ENCODE measurements at regions not wholly inside any gene's neighbourhood (a gene's known extent, or its start where the extent isn't known, plus 50 kb on each side); places are given as distances from the start of the nearest gene placed in this dataset.

GRCh38 chr2:19456705-19457309 lies 98.4 kb upstream of the OSR1 start:
- Histone ChIP-seq H3K9me3 (peaks cover 0 to 23% (median 13%) of the 10 kb centered on the region in 11 donors), H3K36me3 (no peaks in the 10 kb centered on the region), H3K4me3 (no peak overlapping the region), H3K27me3 (no peaks in the 10 kb centered on the region), H3K4me1 (peaks cover 0 to 18% (median 0%) of the 10 kb centered on the region in 9 donors), H3K27ac (no peak overlapping the region)
- intact Hi-C loops (cut with DNase I): no loop called here
- DNase-seq (no peak), ATAC-seq (peak in 2 of 8 donors; percentile 44 to 61)
- no peak for TF ChIP-seq CTCF (IDR thresholded peaks at IDR 0.05)
- 24 to 33% methylated on average over 1 of the region's 1 CpG for WGBS, 2 donors

DNA sequence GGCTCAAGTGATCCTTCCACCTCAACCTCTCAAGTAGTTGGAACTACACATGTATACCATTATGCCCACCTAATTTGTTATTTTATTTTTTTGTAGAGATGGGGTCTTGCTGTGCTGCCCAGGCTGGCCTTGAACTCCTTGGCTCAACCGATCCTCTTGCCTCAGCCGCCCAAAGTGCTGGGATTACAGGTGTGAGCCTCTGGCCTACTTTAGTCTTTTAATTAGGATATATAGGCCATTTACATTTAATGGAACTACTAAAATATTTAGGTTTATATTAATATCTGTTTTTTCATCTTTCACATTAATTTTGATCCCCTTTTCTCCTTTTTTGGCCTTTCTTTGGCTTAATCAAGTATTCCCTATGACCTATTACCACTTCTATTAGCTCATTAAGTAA lies 95.7 kb upstream of the OSR1 start:
- WGBS, 2 donors: 92 to 97% methylated on average over 2 of the region's 2 CpGs
- H3K4me1 ChIP-seq: peaks cover 0 to 18% (median 0%) of the 10 kb centered on the region in 9 donors
- no peaks in the 10 kb centered on the region for H3K36me3 ChIP-seq
- ATAC-seq: no peak
- TF ChIP-seq CTCF (IDR thresholded peaks at IDR 0.05): no peak
- no peak overlapping the region for H3K4me3 ChIP-seq
- no peak for DNase-seq
- no peaks in the 10 kb centered on the region for H3K27me3 ChIP-seq
- no peak overlapping the region for H3K27ac ChIP-seq
- intact Hi-C loops (cut with DNase I): no loop called here
- peaks cover 0 to 23% (median 13%) of the 10 kb centered on the region in 11 donors for H3K9me3 ChIP-seq

DNA sequence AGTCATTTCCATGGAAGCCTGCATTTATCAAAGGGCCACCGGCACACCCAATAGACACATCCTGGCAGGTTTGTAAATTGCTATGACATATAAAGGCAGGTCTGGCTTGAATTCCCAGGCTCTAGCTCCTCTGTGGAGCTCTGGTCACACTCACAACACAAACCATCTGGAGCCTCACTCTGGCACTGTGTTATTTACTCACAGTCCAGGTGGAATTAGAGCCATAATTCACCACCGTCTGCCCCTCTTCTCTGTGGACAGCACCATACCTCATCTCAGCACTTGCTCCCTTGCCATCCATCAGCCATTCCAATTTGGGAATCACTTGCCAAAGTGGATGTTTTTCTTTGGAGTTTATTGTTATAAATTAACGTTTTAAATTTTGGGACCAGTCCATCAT lies 84.3 kb upstream of the OSR1 start:
- no peak overlapping the region for H3K27ac ChIP-seq
- WGBS, 2 donors: 86 to 88% methylated on average over 3 of the region's 3 CpGs
- no peak for TF ChIP-seq CTCF (IDR thresholded peaks at IDR 0.05)
- no peak overlapping the region for H3K4me3 ChIP-seq
- intact Hi-C loops (cut with DNase I): no loop called here
- H3K27me3 ChIP-seq: no peaks in the 10 kb centered on the region
- H3K4me1 ChIP-seq: no peaks in the 10 kb centered on the region
- ATAC-seq (no peak), DNase-seq (no peak)
- H3K9me3 ChIP-seq: no peaks in the 10 kb centered on the region
- no peaks in the 10 kb centered on the region for H3K36me3 ChIP-seq

DNA sequence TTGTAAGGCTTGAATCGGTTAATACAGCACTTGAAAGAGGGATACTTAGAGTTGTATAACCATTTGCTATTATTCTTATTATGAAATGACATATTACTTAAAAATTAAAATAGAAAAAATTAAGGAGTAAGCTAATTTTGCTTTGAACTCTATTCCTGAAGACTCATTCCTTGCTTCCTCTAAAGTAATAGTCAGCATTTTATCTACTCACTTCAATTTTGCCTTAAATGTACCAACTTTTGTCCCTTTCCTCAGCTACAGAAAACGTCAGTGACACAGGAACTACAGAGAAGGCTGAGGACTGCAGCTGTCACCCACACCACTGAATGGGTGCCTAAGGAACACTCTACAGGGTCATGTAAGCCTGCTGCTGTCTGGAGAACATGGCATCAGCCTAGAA lies 80.7 kb upstream of the OSR1 start:
- intact Hi-C loops (cut with DNase I): no loop called here
- H3K4me3 ChIP-seq: no peak overlapping the region
- DNase-seq (no peak), ATAC-seq (no peak)
- no peaks in the 10 kb centered on the region for H3K27me3 ChIP-seq
- no peak for TF ChIP-seq CTCF (IDR thresholded peaks at IDR 0.05)
- H3K4me1 ChIP-seq: no peaks in the 10 kb centered on the region
- no peaks in the 10 kb centered on the region for H3K36me3 ChIP-seq
- H3K27ac ChIP-seq: no peak overlapping the region
- WGBS, 2 donors: 73 to 83% methylated on average over 2 of the region's 2 CpGs
- no peaks in the 10 kb centered on the region for H3K9me3 ChIP-seq
